ENCODE measurements at regions not wholly inside any gene's neighbourhood (a gene's known extent, or its start where the extent isn't known, plus 50 kb on each side); places are given as distances from the start of the nearest gene placed in this dataset.

GRCh38 chr2:136392897-136393505 lies 275.1 kb upstream of the CXCR4 start:
- FAIRE-seq (no peak), DNase-seq (no peak)
- Histone ChIP-seq H3K36me3 (ENCODE audit: control insufficient read depth in 3 of 3, insufficient read depth in 2 of 3, low read depth in 1 of 3, low read length in 3 of 3) (no peaks in the 10 kb centered on the region), H3K4me1 (ENCODE audit: control insufficient read depth in 3 of 3, insufficient read depth in 2 of 3, low read depth in 1 of 3, low read length in 2 of 3) (no peaks in the 10 kb centered on the region), H3K4me3 (ENCODE audit: low read depth in 1 of 3, low read length in 3 of 3) (no peak overlapping the region), H3K27me3 (ENCODE audit: control insufficient read depth in 3 of 3, insufficient read depth in 3 of 3, low read length in 3 of 3) (no peaks in the 10 kb centered on the region), H3K9me3 (ENCODE audit: control insufficient read depth in 2 of 2, insufficient read depth in 1 of 2, low read depth in 1 of 2, low read length in 1 of 2) (no peaks in the 10 kb centered on the region), H3K27ac (ENCODE audit: low read depth in 1 of 3, low read length in 2 of 3) (no peak overlapping the region)
- 77 to 84% (median 82%) methylated on average over 4 of the region's 4 CpGs for WGBS, 3 donors

GRCh38 chr2:136389809-136390208 lies 271.9 kb upstream of the CXCR4 start:
- no peak overlapping the region for H3K27ac ChIP-seq (ENCODE audit: low read depth in 1 of 3, low read length in 2 of 3)
- H3K4me1 ChIP-seq (ENCODE audit: control insufficient read depth in 3 of 3, insufficient read depth in 2 of 3, low read depth in 1 of 3, low read length in 2 of 3): no peaks in the 10 kb centered on the region
- no peak for FAIRE-seq
- no peaks in the 10 kb centered on the region for H3K27me3 ChIP-seq (ENCODE audit: control insufficient read depth in 3 of 3, insufficient read depth in 3 of 3, low read length in 3 of 3)
- no peaks in the 10 kb centered on the region for H3K36me3 ChIP-seq (ENCODE audit: control insufficient read depth in 3 of 3, insufficient read depth in 2 of 3, low read depth in 1 of 3, low read length in 3 of 3)
- H3K4me3 ChIP-seq (ENCODE audit: low read depth in 1 of 3, low read length in 3 of 3): no peak overlapping the region
- no peaks in the 10 kb centered on the region for H3K9me3 ChIP-seq (ENCODE audit: control insufficient read depth in 2 of 2, insufficient read depth in 1 of 2, low read depth in 1 of 2, low read length in 1 of 2)
- no peak for DNase-seq
- WGBS, 3 donors: 42 to 60% (median 47%) methylated on average over 3 of the region's 3 CpGs

GRCh38 chr2:136386046-136386445 lies 268.1 kb upstream of the CXCR4 start:
- Histone ChIP-seq H3K4me1 (ENCODE audit: control insufficient read depth in 3 of 3, insufficient read depth in 2 of 3, low read depth in 1 of 3, low read length in 2 of 3) (no peaks in the 10 kb centered on the region), H3K4me3 (ENCODE audit: low read depth in 1 of 3, low read length in 3 of 3) (no peak overlapping the region), H3K27me3 (ENCODE audit: control insufficient read depth in 3 of 3, insufficient read depth in 3 of 3, low read length in 3 of 3) (no peaks in the 10 kb centered on the region), H3K27ac (ENCODE audit: low read depth in 1 of 3, low read length in 2 of 3) (no peak overlapping the region), H3K36me3 (ENCODE audit: control insufficient read depth in 3 of 3, insufficient read depth in 2 of 3, low read depth in 1 of 3, low read length in 3 of 3) (no peaks in the 10 kb centered on the region), H3K9me3 (ENCODE audit: control insufficient read depth in 2 of 2, insufficient read depth in 1 of 2, low read depth in 1 of 2, low read length in 1 of 2) (no peaks in the 10 kb centered on the region)
- DNase-seq: no peak
- no peak for FAIRE-seq
- 71 to 79% (median 76%) methylated on average over 3 of the region's 3 CpGs for WGBS, 3 donors

GRCh38 chr2:136384531-136385303 lies 266.8 kb upstream of the CXCR4 start:
- no peak overlapping the region for H3K4me3 ChIP-seq (ENCODE audit: low read depth in 1 of 3, low read length in 3 of 3)
- no peak overlapping the region for H3K27ac ChIP-seq (ENCODE audit: low read depth in 1 of 3, low read length in 2 of 3)
- FAIRE-seq (no peak), DNase-seq (peak; percentile 24 to 30)
- H3K27me3 ChIP-seq (ENCODE audit: control insufficient read depth in 3 of 3, insufficient read depth in 3 of 3, low read length in 3 of 3): no peaks in the 10 kb centered on the region
- H3K4me1 ChIP-seq (ENCODE audit: control insufficient read depth in 3 of 3, insufficient read depth in 2 of 3, low read depth in 1 of 3, low read length in 2 of 3): no peaks in the 10 kb centered on the region
- 16 to 25% (median 17%) methylated on average over 3 of the region's 3 CpGs for WGBS, 3 donors
- H3K36me3 ChIP-seq (ENCODE audit: control insufficient read depth in 3 of 3, insufficient read depth in 2 of 3, low read depth in 1 of 3, low read length in 3 of 3): no peaks in the 10 kb centered on the region
- H3K9me3 ChIP-seq (ENCODE audit: control insufficient read depth in 2 of 2, insufficient read depth in 1 of 2, low read depth in 1 of 2, low read length in 1 of 2): no peaks in the 10 kb centered on the region

GRCh38 chr2:136383167-136383566 lies 265.2 kb upstream of the CXCR4 start:
- peak overlapping the region in 1 of 3 donors; percentile 74 for H3K27ac ChIP-seq (ENCODE audit: low read depth in 1 of 3, low read length in 2 of 3)
- no peaks in the 10 kb centered on the region for H3K4me1 ChIP-seq (ENCODE audit: control insufficient read depth in 3 of 3, insufficient read depth in 2 of 3, low read depth in 1 of 3, low read length in 2 of 3)
- WGBS, 3 donors: 73 to 77% (median 76%) methylated on average over 3 of the region's 3 CpGs
- DNase-seq: no peak
- no peak for FAIRE-seq
- no peak overlapping the region for H3K4me3 ChIP-seq (ENCODE audit: low read depth in 1 of 3, low read length in 3 of 3)
- H3K9me3 ChIP-seq (ENCODE audit: control insufficient read depth in 2 of 2, insufficient read depth in 1 of 2, low read depth in 1 of 2, low read length in 1 of 2): no peaks in the 10 kb centered on the region
- no peaks in the 10 kb centered on the region for H3K36me3 ChIP-seq (ENCODE audit: control insufficient read depth in 3 of 3, insufficient read depth in 2 of 3, low read depth in 1 of 3, low read length in 3 of 3)
- no peaks in the 10 kb centered on the region for H3K27me3 ChIP-seq (ENCODE audit: control insufficient read depth in 3 of 3, insufficient read depth in 3 of 3, low read length in 3 of 3)

- DNase-seq: peak in 1 of 2 donors; percentile 14
- no peaks in the 10 kb centered on the region for H3K36me3 ChIP-seq (ENCODE audit: control insufficient read depth in 3 of 3, insufficient read depth in 2 of 3, low read depth in 1 of 3, low read length in 3 of 3)
- no peaks in the 10 kb centered on the region for H3K4me1 ChIP-seq (ENCODE audit: control insufficient read depth in 3 of 3, insufficient read depth in 2 of 3, low read depth in 1 of 3, low read length in 2 of 3)
- WGBS, 3 donors: 59 to 69% (median 61%) methylated on average over 13 to 14 of the region's 14 CpGs
- FAIRE-seq: no peak
- no peak overlapping the region for H3K4me3 ChIP-seq (ENCODE audit: low read depth in 1 of 3, low read length in 3 of 3)
- H3K27me3 ChIP-seq (ENCODE audit: control insufficient read depth in 3 of 3, insufficient read depth in 3 of 3, low read length in 3 of 3): no peaks in the 10 kb centered on the region
- peak overlapping the region in 1 of 3 donors; percentile 74 for H3K27ac ChIP-seq (ENCODE audit: low read depth in 1 of 3, low read length in 2 of 3)
- no peaks in the 10 kb centered on the region for H3K9me3 ChIP-seq (ENCODE audit: control insufficient read depth in 2 of 2, insufficient read depth in 1 of 2, low read depth in 1 of 2, low read length in 1 of 2)
Observed at GRCh38 chr2:136381722-136382633, 264.0 kb upstream of the CXCR4 start.

GRCh38 chr2:136381245-136381644 lies 263.3 kb upstream of the CXCR4 start:
- no peak for FAIRE-seq
- WGBS, 3 donors: 78 to 83% (median 79%) methylated on average over 1 of the region's 1 CpG
- peak overlapping the region in 1 of 3 donors; percentile 74 for H3K27ac ChIP-seq (ENCODE audit: low read depth in 1 of 3, low read length in 2 of 3)

More at GRCh38 chr2:136381245-136381644, 263.3 kb upstream of the CXCR4 start:
- Histone ChIP-seq H3K9me3 (ENCODE audit: control insufficient read depth in 2 of 2, insufficient read depth in 1 of 2, low read depth in 1 of 2, low read length in 1 of 2) (no peaks in the 10 kb centered on the region), H3K27me3 (ENCODE audit: control insufficient read depth in 3 of 3, insufficient read depth in 3 of 3, low read length in 3 of 3) (no peaks in the 10 kb centered on the region), H3K4me1 (ENCODE audit: control insufficient read depth in 3 of 3, insufficient read depth in 2 of 3, low read depth in 1 of 3, low read length in 2 of 3) (no peaks in the 10 kb centered on the region), H3K4me3 (ENCODE audit: low read depth in 1 of 3, low read length in 3 of 3) (no peak overlapping the region), H3K36me3 (ENCODE audit: control insufficient read depth in 3 of 3, insufficient read depth in 2 of 3, low read depth in 1 of 3, low read length in 3 of 3) (no peaks in the 10 kb centered on the region)
- DNase-seq: no peak

All from small intestine (tissue), 7 donors.